GM12875 (cell line): ENCODE measurements at regions not wholly inside any gene's neighbourhood (a gene's known extent, or its start where the extent isn't known, plus 50 kb on each side); places are given as distances from the start of the nearest gene placed in this dataset.

Experiments used
- H3K4me3 ChIP-seq: one replicate; pipeline ENCODE4 v1.5.1; 2011; ENCODE audit warnings: low read depth, low read length, control low read depth
- CTCF ChIP-seq: IDR thresholded peaks from 2 replicates; pipeline ENCODE4 v1.5.1; 2011; ENCODE audit warnings: low read depth, mild to moderate bottlenecking, control low read depth, inconsistent platforms, low read length, moderate library complexity, borderline replicate concordance; ENCODE audit not compliant: insufficient read depth

GRCh38 chr18:44601447-44601846, 79.2 kb upstream of the SETBP1 start:
- H3K4me3 ChIP-seq: no peak overlapping the region
- TF ChIP-seq CTCF: no peak

- no peak for TF ChIP-seq CTCF
- H3K4me3 ChIP-seq: no peak overlapping the region
These were observed 78.3 kb upstream of the SETBP1 start for GRCh38 chr18:44602380-44602779.

- no peak overlapping the region for H3K4me3 ChIP-seq
- no peak for TF ChIP-seq CTCF
These were observed 77.8 kb upstream of the SETBP1 start for GRCh38 chr18:44602845-44603244.

GRCh38 chr18:44609181-44609941, 71.3 kb upstream of the SETBP1 start:
- no peak overlapping the region for H3K4me3 ChIP-seq
- TF ChIP-seq CTCF: no peak

- no peak overlapping the region for H3K4me3 ChIP-seq
- TF ChIP-seq CTCF: no peak
These were observed 59.9 kb upstream of the SETBP1 start for GRCh38 chr18:44620812-44621211.

GRCh38 chr18:44624052-44624451, 56.6 kb upstream of the SETBP1 start:
- H3K4me3 ChIP-seq: no peak overlapping the region
- no peak for TF ChIP-seq CTCF

- no peak for TF ChIP-seq CTCF
- no peak overlapping the region for H3K4me3 ChIP-seq
These were observed 55.3 kb upstream of the SETBP1 start for GRCh38 chr18:44625386-44625785.
